ENCODE measurements at regions not wholly inside any gene's neighbourhood (a gene's known extent, or its start where the extent isn't known, plus 50 kb on each side); places are given as distances from the start of the nearest gene placed in this dataset.

- Histone ChIP-seq H3K27me3 (ENCODE audit: low read depth) (no peaks in the 10 kb centered on the region), H3K4me1 (no peaks in the 10 kb centered on the region), H3K36me3 (replicated peaks) (no peaks in the 10 kb centered on the region), H3K9me3 (no peaks in the 10 kb centered on the region), H3K4me3 (no peak overlapping the region)
- in situ Hi-C loops (cut with MboI; ENCODE audit: low sequenced_read_pairs), result no loop called here
- no peak for DNase-seq (ENCODE audit: low spot score in 2 of 2)
Measured at GRCh38 chr18:75527848-75528685, 100.6 kb upstream of the SMIM21 start.

- H3K9me3 ChIP-seq, result no peaks in the 10 kb centered on the region
- in situ Hi-C loops (cut with MboI; ENCODE audit: low sequenced_read_pairs), result no loop called here
- H3K4me1 ChIP-seq, result no peaks in the 10 kb centered on the region
- H3K27me3 ChIP-seq (ENCODE audit: low read depth), result no peaks in the 10 kb centered on the region
- H3K4me3 ChIP-seq, result no peak overlapping the region
- DNase-seq (ENCODE audit: low spot score in 2 of 2), result no peak
- H3K36me3 ChIP-seq (replicated peaks), result no peaks in the 10 kb centered on the region
Measured at GRCh38 chr18:75526038-75526437, 98.5 kb upstream of the SMIM21 start.

GRCh38 chr18:75525331-75525730 lies 97.8 kb upstream of the SMIM21 start:
- no peaks in the 10 kb centered on the region for H3K9me3 ChIP-seq
- in situ Hi-C loops (cut with MboI; ENCODE audit: low sequenced_read_pairs), result no loop called here
- H3K27me3 ChIP-seq (ENCODE audit: low read depth), result no peaks in the 10 kb centered on the region
- H3K4me3 ChIP-seq, result no peak overlapping the region
- DNase-seq (ENCODE audit: low spot score in 2 of 2), result no peak
- H3K36me3 ChIP-seq (replicated peaks), result no peaks in the 10 kb centered on the region
- no peaks in the 10 kb centered on the region for H3K4me1 ChIP-seq

GRCh38 chr18:75524841-75525240 lies 97.3 kb upstream of the SMIM21 start:
- DNase-seq (ENCODE audit: low spot score in 2 of 2), result no peak
- in situ Hi-C loops (cut with MboI; ENCODE audit: low sequenced_read_pairs), result no loop called here
- H3K36me3 ChIP-seq (replicated peaks), result no peaks in the 10 kb centered on the region
- no peaks in the 10 kb centered on the region for H3K9me3 ChIP-seq
- H3K27me3 ChIP-seq (ENCODE audit: low read depth), result no peaks in the 10 kb centered on the region
- no peak overlapping the region for H3K4me3 ChIP-seq
- no peaks in the 10 kb centered on the region for H3K4me1 ChIP-seq

- H3K9me3 ChIP-seq, result no peaks in the 10 kb centered on the region
- H3K36me3 ChIP-seq (replicated peaks), result no peaks in the 10 kb centered on the region
- H3K27me3 ChIP-seq (ENCODE audit: low read depth), result no peaks in the 10 kb centered on the region
- in situ Hi-C loops (cut with MboI; ENCODE audit: low sequenced_read_pairs), result no loop called here
- DNase-seq (ENCODE audit: low spot score in 2 of 2), result no peak
- no peaks in the 10 kb centered on the region for H3K4me1 ChIP-seq
- no peak overlapping the region for H3K4me3 ChIP-seq
Measured at GRCh38 chr18:75524181-75524580, 96.7 kb upstream of the SMIM21 start.

- in situ Hi-C loops (cut with MboI; ENCODE audit: low sequenced_read_pairs), result no loop called here
- Histone ChIP-seq H3K9me3 (no peaks in the 10 kb centered on the region), H3K27me3 (ENCODE audit: low read depth) (no peaks in the 10 kb centered on the region), H3K36me3 (replicated peaks) (no peaks in the 10 kb centered on the region), H3K4me1 (no peaks in the 10 kb centered on the region), H3K4me3 (no peak overlapping the region)
- no peak for DNase-seq (ENCODE audit: low spot score in 2 of 2)
Measured at GRCh38 chr18:75521816-75522215, 94.3 kb upstream of the SMIM21 start.

GRCh38 chr18:75518007-75518406 lies 90.5 kb upstream of the SMIM21 start:
- no peaks in the 10 kb centered on the region for H3K4me1 ChIP-seq
- in situ Hi-C loops (cut with MboI; ENCODE audit: low sequenced_read_pairs), result no loop called here
- no peak for DNase-seq (ENCODE audit: low spot score in 2 of 2)

GRCh38 chr18:75517286-75517685 lies 89.8 kb upstream of the SMIM21 start:
- in situ Hi-C loops (cut with MboI; ENCODE audit: low sequenced_read_pairs), result no loop called here
- H3K4me1 ChIP-seq, result no peaks in the 10 kb centered on the region
- H3K9me3 ChIP-seq, result no peaks in the 10 kb centered on the region
- H3K27me3 ChIP-seq (ENCODE audit: low read depth), result no peaks in the 10 kb centered on the region
- no peaks in the 10 kb centered on the region for H3K36me3 ChIP-seq (replicated peaks)
- no peak overlapping the region for H3K4me3 ChIP-seq
- DNase-seq (ENCODE audit: low spot score in 2 of 2), result no peak

More at GRCh38 chr18:75518007-75518406, 90.5 kb upstream of the SMIM21 start:
- H3K27me3 ChIP-seq (ENCODE audit: low read depth), result no peaks in the 10 kb centered on the region
- H3K9me3 ChIP-seq, result no peaks in the 10 kb centered on the region
- H3K4me3 ChIP-seq, result no peak overlapping the region
- no peaks in the 10 kb centered on the region for H3K36me3 ChIP-seq (replicated peaks)

GRCh38 chr18:75507636-75508035 lies 80.1 kb upstream of the SMIM21 start:
- H3K9me3 ChIP-seq, result no peaks in the 10 kb centered on the region
- H3K4me1 ChIP-seq, result no peaks in the 10 kb centered on the region
- H3K4me3 ChIP-seq, result no peak overlapping the region
- H3K36me3 ChIP-seq (replicated peaks), result no peaks in the 10 kb centered on the region
- in situ Hi-C loops (cut with MboI; ENCODE audit: low sequenced_read_pairs), result no loop called here
- no peaks in the 10 kb centered on the region for H3K27me3 ChIP-seq (ENCODE audit: low read depth)
- DNase-seq (ENCODE audit: low spot score in 2 of 2), result no peak

GRCh38 chr18:75506913-75507312 lies 79.4 kb upstream of the SMIM21 start:
- DNase-seq (ENCODE audit: low spot score in 2 of 2), result no peak
- Histone ChIP-seq H3K27me3 (ENCODE audit: low read depth) (no peaks in the 10 kb centered on the region), H3K4me1 (no peaks in the 10 kb centered on the region), H3K9me3 (no peaks in the 10 kb centered on the region), H3K36me3 (replicated peaks) (no peaks in the 10 kb centered on the region), H3K4me3 (no peak overlapping the region)
- in situ Hi-C loops (cut with MboI; ENCODE audit: low sequenced_read_pairs), result no loop called here

- DNase-seq (ENCODE audit: low spot score in 2 of 2), result no peak
- Histone ChIP-seq H3K4me3 (no peak overlapping the region), H3K36me3 (replicated peaks) (no peaks in the 10 kb centered on the region), H3K4me1 (peaks cover 15% of the 10 kb centered on the region), H3K27me3 (ENCODE audit: low read depth) (no peaks in the 10 kb centered on the region), H3K9me3 (no peaks in the 10 kb centered on the region)
- in situ Hi-C loops (cut with MboI; ENCODE audit: low sequenced_read_pairs), result no loop called here
Measured at GRCh38 chr18:75504469-75504868, 77.0 kb upstream of the SMIM21 start.

- in situ Hi-C loops (cut with MboI; ENCODE audit: low sequenced_read_pairs), result no loop called here
- no peaks in the 10 kb centered on the region for H3K9me3 ChIP-seq
- no peak for DNase-seq (ENCODE audit: low spot score in 2 of 2)
- H3K27me3 ChIP-seq (ENCODE audit: low read depth), result no peaks in the 10 kb centered on the region
- H3K4me1 ChIP-seq, result peaks cover 21% of the 10 kb centered on the region
- no peaks in the 10 kb centered on the region for H3K36me3 ChIP-seq (replicated peaks)
- H3K4me3 ChIP-seq, result no peak overlapping the region
Measured at GRCh38 chr18:75503615-75504014, 76.1 kb upstream of the SMIM21 start.

GRCh38 chr18:75502286-75502685 lies 74.8 kb upstream of the SMIM21 start:
- in situ Hi-C loops (cut with MboI; ENCODE audit: low sequenced_read_pairs), result no loop called here
- peaks cover 26% of the 10 kb centered on the region for H3K4me1 ChIP-seq
- DNase-seq (ENCODE audit: low spot score in 2 of 2), result no peak
- H3K4me3 ChIP-seq, result no peak overlapping the region
- H3K9me3 ChIP-seq, result no peaks in the 10 kb centered on the region
- H3K36me3 ChIP-seq (replicated peaks), result no peaks in the 10 kb centered on the region
- H3K27me3 ChIP-seq (ENCODE audit: low read depth), result no peaks in the 10 kb centered on the region

- no peaks in the 10 kb centered on the region for H3K36me3 ChIP-seq (replicated peaks)
- DNase-seq (ENCODE audit: low spot score in 2 of 2), result peak in 1 of 2 experiments; percentile 16
- in situ Hi-C loops (cut with MboI; ENCODE audit: low sequenced_read_pairs), result no loop called here
- no peak overlapping the region for H3K4me3 ChIP-seq
- H3K4me1 ChIP-seq, result peaks cover 28% of the 10 kb centered on the region
- H3K9me3 ChIP-seq, result no peaks in the 10 kb centered on the region
- H3K27me3 ChIP-seq (ENCODE audit: low read depth), result no peaks in the 10 kb centered on the region
Measured at GRCh38 chr18:75500545-75500944, 73.0 kb upstream of the SMIM21 start.

Data from HAP-1 (cell line).